Rectal smooth muscle tissue (tissue), 1 donor: ENCODE measurements at regions not wholly inside any gene's neighbourhood (a gene's known extent, or its start where the extent isn't known, plus 50 kb on each side); places are given as distances from the start of the nearest gene placed in this dataset.

Experiments
- H3K27ac ChIP-seq: one replicate; pipeline ENCODE4 v1.7.0; 2013; ENCODE audit warnings: low read depth, low read length, inconsistent platforms
- H3K27me3 ChIP-seq: one replicate; pipeline ENCODE4 v1.7.0; 2013; ENCODE audit warnings: low read length; ENCODE audit not compliant: control insufficient read depth, insufficient read depth
- H3K36me3 ChIP-seq: one replicate; pipeline ENCODE4 v1.7.0; 2013; ENCODE audit warnings: low read length; ENCODE audit not compliant: control insufficient read depth, insufficient read depth
- H3K4me1 ChIP-seq: one replicate; pipeline ENCODE4 v1.7.0; 2013; ENCODE audit warnings: low read length; ENCODE audit not compliant: control insufficient read depth, insufficient read depth
- H3K4me3 ChIP-seq: one replicate; pipeline ENCODE4 v1.7.0; 2013; ENCODE audit warnings: low read length
- H3K9ac ChIP-seq: one replicate; pipeline ENCODE4 v1.7.0; 2013; ENCODE audit warnings: low read length

GRCh38 chrX:139287155-139287924 lies 243.2 kb upstream of the F9 start:
- Histone ChIP-seq H3K27me3 (no peaks in the 10 kb centered on the region), H3K36me3 (no peaks in the 10 kb centered on the region), H3K4me1 (no peaks in the 10 kb centered on the region), H3K9ac (no peak overlapping the region), H3K4me3 (no peak overlapping the region), H3K27ac (no peak overlapping the region)

DNA sequence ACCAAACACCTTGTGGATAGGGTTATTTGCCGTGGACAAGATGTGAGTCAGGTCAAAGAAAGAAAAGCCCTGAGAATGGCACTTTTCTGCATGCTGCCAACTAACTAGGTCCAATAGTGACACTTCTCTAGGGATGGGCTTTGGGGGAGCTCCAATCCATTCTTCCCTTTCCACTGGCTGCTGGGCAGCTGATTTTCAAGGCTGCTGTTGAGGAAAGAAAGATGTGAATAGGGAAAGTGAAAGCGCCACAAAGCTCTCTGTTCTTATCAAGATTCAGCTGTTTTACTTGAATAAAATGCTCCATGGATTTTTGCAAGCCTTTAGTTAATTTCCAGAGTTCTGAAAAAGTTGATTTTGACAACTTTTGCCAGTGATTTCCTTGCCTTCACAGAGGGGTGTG lies 244.2 kb upstream of the F9 start:
- no peak overlapping the region for H3K9ac ChIP-seq
- H3K27ac ChIP-seq = no peak overlapping the region
- no peaks in the 10 kb centered on the region for H3K4me1 ChIP-seq
- H3K36me3 ChIP-seq = no peaks in the 10 kb centered on the region
- no peak overlapping the region for H3K4me3 ChIP-seq
- H3K27me3 ChIP-seq = no peaks in the 10 kb centered on the region

- no peak overlapping the region for H3K9ac ChIP-seq
- no peaks in the 10 kb centered on the region for H3K36me3 ChIP-seq
- H3K4me3 ChIP-seq = no peak overlapping the region
- H3K27ac ChIP-seq = no peak overlapping the region
- H3K4me1 ChIP-seq = no peaks in the 10 kb centered on the region
- no peaks in the 10 kb centered on the region for H3K27me3 ChIP-seq
Observed at GRCh38 chrX:139267851-139268250, 262.7 kb upstream of the F9 start.

- Histone ChIP-seq H3K27me3 (no peaks in the 10 kb centered on the region), H3K4me3 (no peak overlapping the region), H3K27ac (no peak overlapping the region), H3K4me1 (no peaks in the 10 kb centered on the region), H3K9ac (no peak overlapping the region), H3K36me3 (no peaks in the 10 kb centered on the region)
Observed at GRCh38 chrX:139246295-139246694, 284.2 kb upstream of the F9 start.

- no peak overlapping the region for H3K9ac ChIP-seq
- H3K4me3 ChIP-seq = no peak overlapping the region
- H3K27ac ChIP-seq = no peak overlapping the region
- H3K36me3 ChIP-seq = no peaks in the 10 kb centered on the region
- no peaks in the 10 kb centered on the region for H3K27me3 ChIP-seq
- no peaks in the 10 kb centered on the region for H3K4me1 ChIP-seq
Observed at GRCh38 chrX:139237141-139237540, 293.4 kb upstream of the F9 start.

GRCh38 chrX:139234898-139235297 lies 295.6 kb upstream of the F9 start:
- Histone ChIP-seq H3K4me3 (no peak overlapping the region), H3K36me3 (no peaks in the 10 kb centered on the region), H3K9ac (no peak overlapping the region), H3K27me3 (no peaks in the 10 kb centered on the region), H3K4me1 (no peaks in the 10 kb centered on the region), H3K27ac (no peak overlapping the region)

- Histone ChIP-seq H3K9ac (no peak overlapping the region), H3K4me3 (no peak overlapping the region), H3K27ac (no peak overlapping the region), H3K36me3 (no peaks in the 10 kb centered on the region), H3K27me3 (no peaks in the 10 kb centered on the region), H3K4me1 (no peaks in the 10 kb centered on the region)
Observed at GRCh38 chrX:139224953-139225665, 305.4 kb upstream of the F9 start.

DNA sequence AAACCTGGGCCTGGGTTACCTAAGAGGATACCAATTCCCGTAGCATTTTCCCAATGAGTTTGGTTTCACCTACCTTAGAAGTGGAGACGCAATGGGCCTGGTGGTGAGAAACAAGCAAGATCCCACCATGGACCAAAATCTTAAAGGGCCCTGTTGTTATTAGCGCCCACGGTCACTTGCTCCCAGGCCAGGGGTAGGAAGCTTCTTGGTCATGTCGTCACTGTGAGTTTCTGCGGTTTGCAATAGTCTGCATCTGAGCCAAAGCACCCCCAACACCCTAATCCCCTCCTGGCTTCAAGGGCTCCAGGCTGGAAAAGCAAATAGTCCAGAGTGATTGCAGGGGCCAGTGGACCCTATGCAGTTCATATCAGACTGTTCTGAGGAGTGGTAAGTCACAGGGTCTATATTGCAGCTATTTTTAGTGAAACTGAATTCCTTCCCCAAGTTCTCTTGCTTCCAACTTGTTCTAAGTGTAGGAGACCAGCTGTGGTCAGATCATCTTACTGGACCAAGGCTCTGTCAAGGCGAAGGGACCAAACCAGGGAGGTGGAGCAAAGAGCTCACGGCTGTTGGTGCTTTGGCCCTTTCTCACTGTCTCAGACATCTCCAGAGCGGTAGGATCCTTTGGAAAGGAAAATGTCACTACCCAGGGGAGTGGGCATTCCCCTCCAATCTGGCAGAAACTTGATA lies 307.9 kb upstream of the F9 start:
- Histone ChIP-seq H3K27ac (no peak overlapping the region), H3K36me3 (no peaks in the 10 kb centered on the region), H3K4me3 (no peak overlapping the region), H3K4me1 (no peaks in the 10 kb centered on the region), H3K9ac (no peak overlapping the region), H3K27me3 (no peaks in the 10 kb centered on the region)

DNA sequence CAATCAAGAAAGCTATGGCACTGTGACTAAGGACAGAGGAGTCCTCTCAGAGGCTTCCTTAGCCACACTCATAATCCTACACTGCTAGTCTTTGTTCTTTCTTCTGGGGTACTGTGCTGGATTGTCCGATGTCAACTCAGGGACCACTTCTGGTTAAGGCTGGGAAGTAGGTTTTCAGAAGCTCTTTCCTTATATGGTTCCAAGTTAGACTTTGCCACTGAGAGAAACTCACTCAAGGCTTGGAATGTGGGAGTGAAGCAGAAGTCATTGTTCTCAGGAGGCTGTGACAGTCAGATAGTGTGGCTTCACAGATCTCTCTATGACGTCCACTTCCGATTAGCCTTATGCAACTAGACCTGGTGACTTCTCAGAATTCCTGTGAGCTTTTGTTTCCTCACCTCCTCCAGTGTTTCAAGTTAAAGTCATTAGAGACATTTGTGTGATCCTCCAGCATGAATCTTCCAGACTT lies 317.3 kb upstream of the F9 start:
- H3K36me3 ChIP-seq = no peaks in the 10 kb centered on the region
- H3K4me3 ChIP-seq = no peak overlapping the region
- no peaks in the 10 kb centered on the region for H3K4me1 ChIP-seq
- no peak overlapping the region for H3K9ac ChIP-seq
- no peaks in the 10 kb centered on the region for H3K27me3 ChIP-seq
- no peak overlapping the region for H3K27ac ChIP-seq

- H3K4me3 ChIP-seq = no peak overlapping the region
- H3K27me3 ChIP-seq = no peaks in the 10 kb centered on the region
- no peak overlapping the region for H3K9ac ChIP-seq
- no peak overlapping the region for H3K27ac ChIP-seq
- H3K36me3 ChIP-seq = no peaks in the 10 kb centered on the region
- no peaks in the 10 kb centered on the region for H3K4me1 ChIP-seq
Observed at GRCh38 chrX:139211568-139212182, 318.9 kb upstream of the F9 start.

DNA sequence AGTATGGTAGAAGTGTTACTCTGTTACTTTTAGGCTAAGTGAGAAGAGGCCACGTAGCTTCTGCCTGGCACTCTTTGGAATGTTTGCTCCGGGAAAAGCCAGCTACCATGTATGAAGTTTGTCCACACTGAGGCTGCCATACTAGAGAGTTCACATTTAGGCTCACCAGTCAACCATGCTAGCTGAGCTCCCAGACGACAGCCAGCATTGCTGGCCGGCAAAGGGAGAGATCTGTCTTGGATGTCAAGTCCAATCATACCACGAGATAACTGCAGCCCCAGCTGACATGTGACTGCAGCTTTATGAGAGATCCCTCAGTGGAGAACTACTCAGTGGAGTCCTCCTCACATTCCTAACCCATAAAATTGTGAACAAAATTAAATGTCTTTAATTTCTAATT lies 321.2 kb upstream of the F9 start:
- no peaks in the 10 kb centered on the region for H3K4me1 ChIP-seq
- no peak overlapping the region for H3K9ac ChIP-seq
- H3K27me3 ChIP-seq = no peaks in the 10 kb centered on the region
- H3K36me3 ChIP-seq = no peaks in the 10 kb centered on the region
- H3K4me3 ChIP-seq = no peak overlapping the region
- no peak overlapping the region for H3K27ac ChIP-seq

GRCh38 chrX:139207655-139208054 lies 322.9 kb upstream of the F9 start:
- Histone ChIP-seq H3K4me3 (no peak overlapping the region), H3K27me3 (no peaks in the 10 kb centered on the region), H3K4me1 (no peaks in the 10 kb centered on the region), H3K36me3 (no peaks in the 10 kb centered on the region), H3K27ac (no peak overlapping the region), H3K9ac (no peak overlapping the region)
